IMR-90 (cell line): ENCODE measurements at regions not wholly inside any gene's neighbourhood (a gene's known extent, or its start where the extent isn't known, plus 50 kb on each side); places are given as distances from the start of the nearest gene placed in this dataset.

Experiments used
- ATAC-seq: fragments of 200-7000 bp; cut with Tn5 transposase; 2 replicates; pipeline ENCODE4 v1.9.1; 2020; ENCODE audit warnings: low read depth, mild to moderate bottlenecking, moderate library complexity
- BruUV-seq: library from RNA; stranded (reverse); fragments of 400-500 nt; replicated peaks from 2 replicates; lab custom pipeline; 2021; lab: Mats Ljungman, UMichigan
- CTCF ChIA-PET: fragments of 300-600 bp; formaldehyde crosslinking; extraction: SDS; loops from one replicate; lab custom pipeline; 2021; ENCODE audit warnings: antibody characterized with exemption; lab: Yijun Ruan, JAX
- POLR2A ChIA-PET: fragments of 300-600 bp; sonication (Branson Sonifier 250); formaldehyde crosslinking; loops from one replicate; lab custom pipeline; 2022; ENCODE audit warnings: antibody characterized with exemption; ENCODE audit not compliant: unreplicated experiment; lab: Charles Lee
- DNase-seq: peaks from one replicate; pipeline ENCODE4 v3.0.0; 2013
- H2AFZ ChIP-seq: replicated peaks from 2 replicates; pipeline ENCODE3; 2013; ENCODE audit warnings: low read length, mild to moderate bottlenecking; ENCODE audit not compliant: poor library complexity
- H2AK5ac ChIP-seq: 2 replicates; pipeline ENCODE4 v1.6.1; 2013; ENCODE audit warnings: low read depth, low read length, inconsistent platforms
- H2AK9ac ChIP-seq: replicated peaks from 2 replicates; pipeline ENCODE3; 2013; ENCODE audit warnings: mild to moderate bottlenecking, low read depth, low read length, moderate library complexity; ENCODE audit not compliant: poor library complexity
- H2BK120ac ChIP-seq: 2 replicates; pipeline ENCODE4 v1.6.1; 2013; ENCODE audit warnings: low read depth, low read length, inconsistent platforms
- H2BK15ac ChIP-seq: 3 replicates; pipeline ENCODE4 v1.6.1; 2013; ENCODE audit warnings: low read depth, low read length, inconsistent platforms
- H2BK20ac ChIP-seq: 2 replicates; pipeline ENCODE4 v1.6.1; 2013; ENCODE audit warnings: low read depth, mild to moderate bottlenecking, inconsistent platforms, low read length, moderate library complexity
- H2BK5ac ChIP-seq: 2 replicates; pipeline ENCODE4 v1.6.1; 2013; ENCODE audit warnings: mild to moderate bottlenecking, low read depth, low read length, inconsistent platforms; ENCODE audit not compliant: poor library complexity, severe bottlenecking
- H3K14ac ChIP-seq: replicated peaks from 2 replicates; pipeline ENCODE4 v1.6.1; 2013; ENCODE audit warnings: low read depth, low read length, inconsistent platforms
- H3K18ac ChIP-seq: 2 replicates; pipeline ENCODE4 v1.6.1; 2013; ENCODE audit warnings: low read depth, low read length, control low read depth
- H3K23ac ChIP-seq: 2 replicates; pipeline ENCODE4 v1.6.1; 2013; ENCODE audit warnings: low read depth, low read length, inconsistent platforms
- H3K27ac ChIP-seq: 2 replicates; pipeline ENCODE4 v1.5.1; 2013; ENCODE audit warnings: mild to moderate bottlenecking, control low read depth, low read length; ENCODE audit not compliant: insufficient read depth
- H3K27me3 ChIP-seq: 2 replicates; pipeline ENCODE4 v1.6.1; 2013; ENCODE audit warnings: low read length; ENCODE audit not compliant: control insufficient read depth, insufficient read depth
- H3K36me3 ChIP-seq: 2 replicates; pipeline ENCODE4 v1.6.1; 2013; ENCODE audit warnings: low read length, mixed read lengths; ENCODE audit not compliant: control insufficient read depth, insufficient read depth
- H3K4ac ChIP-seq: 2 replicates; pipeline ENCODE4 v1.6.1; 2013; ENCODE audit warnings: low read depth, low read length, inconsistent platforms
- H3K4me1 ChIP-seq: 2 replicates; pipeline ENCODE4 v1.6.1; 2013; ENCODE audit warnings: low read length, mixed read lengths; ENCODE audit not compliant: control insufficient read depth, insufficient read depth
- H3K4me2 ChIP-seq: 2 replicates; pipeline ENCODE4 v1.6.1; 2013; ENCODE audit warnings: low read depth, mild to moderate bottlenecking, control low read depth, low read length, moderate library complexity
- H3K4me3 ChIP-seq: 2 replicates; pipeline ENCODE4 v1.5.1; 2013; ENCODE audit warnings: low read depth, mild to moderate bottlenecking, control low read depth, low read length, moderate library complexity; ENCODE audit not compliant: insufficient read depth
- H3K56ac ChIP-seq: 2 replicates; pipeline ENCODE4 v1.6.1; 2013; ENCODE audit warnings: low read length, inconsistent platforms; ENCODE audit not compliant: insufficient read depth; ENCODE audit errors: extremely low read depth
- H3K79me1 ChIP-seq, 2 experiments: 2 replicates each; pipeline ENCODE4 v1.6.1; 2013; ENCODE audit warnings: low read length in 2 of 2, inconsistent platforms in 1 of 2, low read depth in 1 of 2
- H3K9ac ChIP-seq: 2 replicates; pipeline ENCODE4 v1.6.1; 2013; ENCODE audit warnings: low read depth, low read length, control low read depth
- H3K9me1 ChIP-seq: 2 replicates; pipeline ENCODE4 v1.6.1; 2013; ENCODE audit warnings: low read length, inconsistent platforms; ENCODE audit not compliant: insufficient read depth
- H3K9me3 ChIP-seq: 2 replicates; pipeline ENCODE4 v1.6.1; 2013; ENCODE audit warnings: low read length; ENCODE audit not compliant: control insufficient read depth, insufficient read depth
- H4K20me1 ChIP-seq: 2 replicates; pipeline ENCODE4 v1.6.1; 2013; ENCODE audit warnings: low read length, inconsistent platforms; ENCODE audit not compliant: insufficient read depth
- H4K5ac ChIP-seq: 2 replicates; pipeline ENCODE4 v1.6.1; 2013; ENCODE audit warnings: mild to moderate bottlenecking, low read depth, low read length, control low read depth
- H4K8ac ChIP-seq, 2 experiments: 2 replicates each; pipeline ENCODE4 v1.6.1; 2013; ENCODE audit warnings: low read depth in 2 of 2, low read length in 2 of 2, control low read depth in 1 of 2, inconsistent platforms in 1 of 2
- H4K91ac ChIP-seq: 2 replicates; pipeline ENCODE4 v1.6.1; 2013; ENCODE audit warnings: low read depth, low read length, inconsistent platforms; ENCODE audit not compliant: insufficient read depth
- CEBPB ChIP-seq: IDR thresholded peaks from 2 replicates; pipeline ENCODE4 v1.6.1; 2012; ENCODE audit warnings: low read depth, low read length, improper control_type of control experiment
- CHD1 ChIP-seq: IDR thresholded peaks from 2 replicates; pipeline ENCODE4 v1.6.1; 2012; ENCODE audit warnings: low read depth, low read length, improper control_type of control experiment
- FOS ChIP-seq: fragments of 150-350 bp; IDR thresholded peaks from 2 replicates; pipeline ENCODE4 v1.6.1; 2016; ENCODE audit warnings: low read depth, low read length
- MXI1 ChIP-seq: IDR thresholded peaks from 2 replicates; pipeline ENCODE4 v1.6.1; 2012; ENCODE audit warnings: low read depth, mild to moderate bottlenecking, low read length, moderate library complexity, borderline replicate concordance
- POLR2A ChIP-seq: IDR thresholded peaks from 2 replicates; pipeline ENCODE4 v1.6.1; 2012; ENCODE audit warnings: mild to moderate bottlenecking, low read depth, low read length
- RAD21 ChIP-seq: IDR thresholded peaks from 2 replicates; pipeline ENCODE4 v1.6.1; 2012; ENCODE audit warnings: low read length, improper control_type of control experiment
- RFX5 ChIP-seq: IDR thresholded peaks from 2 replicates; pipeline ENCODE4 v1.8.0; 2012; ENCODE audit warnings: low read depth, mild to moderate bottlenecking, low read length, moderate library complexity
- SMC3 ChIP-seq: fragments of 150-350 bp; IDR thresholded peaks from 2 replicates; pipeline ENCODE4 v1.6.1; 2016; ENCODE audit warnings: low read depth, mild to moderate bottlenecking, antibody characterized with exemption, low read length, moderate library complexity
- WGBS, 2 experiments: methylation state at CpG; one replicate each; pipeline versions ENCODE4 v1.1.5 to v1.1.7; 2013; ENCODE audit warnings: missing lambda C conversion rate in 2 of 2; ENCODE audit not compliant: insufficient read length in 1 of 2; ENCODE audit errors: extremely low coverage in 2 of 2; 5-methylcytosine and 5-hydroxymethylcytosine counted together
- dilution Hi-C: fragments of 300-500 bp; cut with HindIII; formaldehyde crosslinking; loops from one replicate; pipeline ENCODE4 v1.14.3; 2018; ENCODE audit warnings: low sequenced_read_pairs; ENCODE audit not compliant: unreplicated experiment
- in situ Hi-C: fragments of 300-500 bp; cut with MboI; formaldehyde crosslinking; loops from 3 replicates; pipeline ENCODE4 v1.14.3; 2019; ENCODE audit warnings: low sequenced_read_pairs, inconsistent platforms, mixed read lengths
- intact Hi-C: fragments of 100-400 bp; cut with micrococcal nuclease; formaldehyde crosslinking; loops from 2 replicates; pipeline ENCODE4 v1.10.0; 2022

DNA sequence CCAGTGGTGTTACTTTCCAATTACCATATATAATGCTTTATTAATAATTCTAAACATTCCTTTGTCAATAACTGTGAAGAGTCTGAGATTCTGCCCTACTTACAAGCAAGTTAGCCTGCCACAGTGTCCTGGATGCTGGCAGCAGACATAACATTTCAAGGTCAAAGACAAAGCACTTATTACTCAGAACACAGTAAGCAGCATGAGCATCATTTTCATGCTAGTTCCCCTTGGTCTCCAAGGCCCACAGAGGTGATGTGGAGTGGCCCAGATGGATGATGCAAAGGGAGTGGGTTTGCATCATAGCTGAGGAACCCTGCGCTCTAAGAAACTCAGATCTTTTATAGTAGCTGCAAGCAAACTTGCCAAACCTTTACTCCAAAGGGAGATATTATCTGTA, 349.7 kb downstream of the ZEB2 start:
- CTCF ChIA-PET, result no interaction called here
- Histone ChIP-seq H3K56ac (no peak overlapping the region), H2AFZ (no peak overlapping the region), H2BK120ac (no peak overlapping the region), H2AK9ac (no peak overlapping the region), H3K4me2 (no peak overlapping the region), H4K8ac (no peak overlapping the region), H3K4me3 (no peak overlapping the region), H3K27ac (no peak overlapping the region), H3K27me3 (no peaks in the 10 kb centered on the region), H3K18ac (no peak overlapping the region), H3K9me1 (peaks cover 3% of the 10 kb centered on the region; the same call in 1 of the 2 replicates), H3K14ac (no peak overlapping the region), H2AK5ac (no peak overlapping the region), H3K79me1 (no peaks in the 10 kb centered on the region), H3K9me3 (no peaks in the 10 kb centered on the region), H4K91ac (no peak overlapping the region), H2BK15ac (no peak overlapping the region), H3K4ac (no peak overlapping the region), H3K9ac (no peak overlapping the region), H2BK20ac (no peak overlapping the region), H3K36me3 (no peaks in the 10 kb centered on the region), H2BK5ac (no peak overlapping the region), H3K23ac (peak overlapping the region; percentile 59; the same call in 1 of the 2 replicates), H4K20me1 (no peaks in the 10 kb centered on the region), H4K5ac (no peak overlapping the region), H3K4me1 (no peaks in the 10 kb centered on the region)
- in situ Hi-C loops, result no loop called here
- ATAC-seq (no peak), DNase-seq (peak; percentile 31)
- intact Hi-C loops, result no loop called here
- BruUV-seq, result no TSS peak
- POLR2A ChIA-PET, result no interaction called here
- dilution Hi-C loops, result no loop called here
- TF ChIP-seq POLR2A, result no peak
- no peak for TF ChIP-seq CHD1
- TF ChIP-seq MXI1, result no peak
- no peak for TF ChIP-seq RAD21
- TF ChIP-seq CEBPB, result no peak
- no peak for TF ChIP-seq FOS
- TF ChIP-seq SMC3, result no peak
- no peak for TF ChIP-seq RFX5
- WGBS, 2 experiments, result no CpG with 5 or more reads among the region's 1 CpG
